D721Med (cell line): ENCODE measurements at regions not wholly inside any gene's neighbourhood (a gene's known extent, or its start where the extent isn't known, plus 50 kb on each side); places are given as distances from the start of the nearest gene placed in this dataset.

Experiments
- DNase-seq: peaks from one replicate; pipeline ENCODE4 v3.0.0; 2011; ENCODE audit warnings: low spot score; ENCODE audit not compliant: insufficient read length
- FAIRE-seq: peaks from 2 replicates; lab custom pipeline; 2011; peaks lifted over from hg19 to GRCh38; lab: Jason Lieb, UNC
- TF ChIP-seq, protein P1 (sequence below): IDR thresholded peaks from 2 replicates; pipeline ENCODE4 v1.5.1; 2012; ENCODE audit warnings: mild to moderate bottlenecking, control low read depth; ENCODE audit not compliant: insufficient read depth; ENCODE audit errors: missing control alignments

DNA sequence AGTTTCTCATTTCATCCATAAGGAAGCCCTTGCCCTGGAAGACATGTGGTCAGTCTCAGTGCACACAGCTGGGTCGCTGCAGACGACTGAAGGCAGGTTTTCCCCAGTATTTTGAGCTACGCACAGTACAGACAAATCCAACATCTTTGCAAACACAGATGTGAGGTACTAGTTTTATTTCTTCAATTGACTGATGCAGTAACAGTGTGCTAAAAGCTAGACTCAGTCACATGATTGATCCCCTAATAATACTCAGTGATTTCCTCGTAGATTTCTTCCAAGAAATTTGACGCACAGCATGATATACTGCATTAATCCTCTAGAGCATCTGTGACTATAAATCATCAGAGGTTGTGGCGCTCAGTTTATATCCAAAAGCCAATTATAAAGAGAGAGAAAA, 346.1 kb downstream of the DIRAS2 start:
- TF ChIP-seq, protein P1, sequence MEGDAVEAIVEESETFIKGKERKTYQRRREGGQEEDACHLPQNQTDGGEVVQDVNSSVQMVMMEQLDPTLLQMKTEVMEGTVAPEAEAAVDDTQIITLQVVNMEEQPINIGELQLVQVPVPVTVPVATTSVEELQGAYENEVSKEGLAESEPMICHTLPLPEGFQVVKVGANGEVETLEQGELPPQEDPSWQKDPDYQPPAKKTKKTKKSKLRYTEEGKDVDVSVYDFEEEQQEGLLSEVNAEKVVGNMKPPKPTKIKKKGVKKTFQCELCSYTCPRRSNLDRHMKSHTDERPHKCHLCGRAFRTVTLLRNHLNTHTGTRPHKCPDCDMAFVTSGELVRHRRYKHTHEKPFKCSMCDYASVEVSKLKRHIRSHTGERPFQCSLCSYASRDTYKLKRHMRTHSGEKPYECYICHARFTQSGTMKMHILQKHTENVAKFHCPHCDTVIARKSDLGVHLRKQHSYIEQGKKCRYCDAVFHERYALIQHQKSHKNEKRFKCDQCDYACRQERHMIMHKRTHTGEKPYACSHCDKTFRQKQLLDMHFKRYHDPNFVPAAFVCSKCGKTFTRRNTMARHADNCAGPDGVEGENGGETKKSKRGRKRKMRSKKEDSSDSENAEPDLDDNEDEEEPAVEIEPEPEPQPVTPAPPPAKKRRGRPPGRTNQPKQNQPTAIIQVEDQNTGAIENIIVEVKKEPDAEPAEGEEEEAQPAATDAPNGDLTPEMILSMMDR: no peak
- FAIRE-seq (peak; percentile 83), DNase-seq (no peak)

DNA sequence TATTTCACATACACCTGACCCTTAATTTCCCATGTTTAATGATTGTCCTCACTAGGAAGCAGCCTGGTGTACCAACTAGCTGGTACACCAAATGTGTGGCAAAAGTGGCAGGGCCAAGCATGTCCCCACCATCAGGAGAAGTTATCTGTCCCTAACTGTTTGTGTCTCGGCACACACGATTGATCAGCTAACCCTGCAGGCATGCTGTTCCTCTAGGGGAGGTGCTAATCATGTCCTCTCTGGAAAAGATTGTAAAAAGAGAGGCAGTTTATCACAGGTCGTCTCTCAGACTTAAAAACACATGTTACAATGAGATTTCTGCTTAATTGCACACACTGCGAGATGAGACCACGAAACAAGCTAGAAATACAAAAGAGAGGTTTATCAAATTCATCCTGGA, 342.7 kb downstream of the DIRAS2 start:
- FAIRE-seq (peak; percentile 11), DNase-seq (no peak)
- TF ChIP-seq, protein P1: no peak

DNA sequence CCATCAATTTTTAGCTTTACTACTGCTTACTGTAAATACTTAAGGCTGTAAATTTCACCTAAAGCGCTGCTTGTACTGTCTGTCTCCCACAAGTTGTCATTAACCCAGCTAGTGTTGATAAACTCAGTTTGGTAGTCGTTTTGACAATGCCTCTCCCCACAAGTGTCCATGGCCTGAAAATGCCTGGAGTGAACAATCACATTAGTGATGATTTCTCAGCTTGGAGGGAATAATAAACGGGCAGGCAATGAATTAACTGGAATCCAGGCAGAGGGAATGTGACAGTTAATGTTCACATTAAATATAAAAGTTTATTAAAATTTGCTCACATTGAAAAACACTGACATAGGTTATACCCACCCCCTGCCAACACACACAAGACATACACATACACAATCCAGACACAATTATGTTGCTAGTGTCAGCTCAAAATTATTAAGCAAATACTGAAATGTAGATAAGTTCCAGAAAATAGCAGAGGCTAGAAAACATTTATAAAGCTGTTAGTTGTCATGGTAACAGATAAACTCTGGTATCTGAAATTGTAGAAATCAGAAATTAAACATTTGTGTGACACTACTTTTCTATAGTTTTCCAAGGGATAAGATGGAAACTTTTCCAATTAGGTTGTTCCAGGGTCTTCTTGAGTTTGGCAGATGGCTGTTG, 341.9 kb downstream of the DIRAS2 start:
- FAIRE-seq (no peak), DNase-seq (no peak)
- TF ChIP-seq, protein P1: no peak

GRCh38 chr9:90301277-90301653, 341.4 kb downstream of the DIRAS2 start:
- DNase-seq (no peak), FAIRE-seq (no peak)

DNA sequence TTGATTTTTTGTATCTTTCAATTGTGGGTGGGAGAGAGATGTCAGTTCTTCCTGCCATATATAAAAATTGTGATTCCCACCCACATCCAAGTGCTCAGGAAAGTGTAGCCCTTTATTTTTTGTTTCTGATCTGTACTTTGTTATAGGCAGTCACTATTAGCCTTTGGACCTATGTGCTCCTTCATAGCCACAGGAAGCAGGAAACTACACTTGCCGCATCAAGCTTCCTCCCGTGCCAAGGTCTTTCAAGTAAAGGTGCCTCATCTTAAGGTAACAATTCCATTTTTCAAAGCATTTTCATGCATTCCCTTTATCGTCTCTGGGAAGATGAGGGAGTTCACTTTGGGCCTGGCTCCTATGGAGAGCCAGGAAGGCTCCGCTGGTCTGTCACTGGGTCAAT, 339.0 kb downstream of the DIRAS2 start:
- DNase-seq: no peak
- no peak for FAIRE-seq
- TF ChIP-seq, protein P1: no peak

More at GRCh38 chr9:90301277-90301653, 341.4 kb downstream of the DIRAS2 start:
- TF ChIP-seq, protein P1: no peak

GRCh38 chr9:90306158-90306557, 336.5 kb downstream of the DIRAS2 start:
- DNase-seq (no peak), FAIRE-seq (no peak)
- TF ChIP-seq, protein P1: no peak

GRCh38 chr9:90307167-90307833, 335.3 kb downstream of the DIRAS2 start:
- FAIRE-seq (no peak), DNase-seq (no peak)
- TF ChIP-seq, protein P1: no peak
